ENCODE measurements at regions not wholly inside any gene's neighbourhood (a gene's known extent, or its start where the extent isn't known, plus 50 kb on each side); places are given as distances from the start of the nearest gene placed in this dataset.

DNA sequence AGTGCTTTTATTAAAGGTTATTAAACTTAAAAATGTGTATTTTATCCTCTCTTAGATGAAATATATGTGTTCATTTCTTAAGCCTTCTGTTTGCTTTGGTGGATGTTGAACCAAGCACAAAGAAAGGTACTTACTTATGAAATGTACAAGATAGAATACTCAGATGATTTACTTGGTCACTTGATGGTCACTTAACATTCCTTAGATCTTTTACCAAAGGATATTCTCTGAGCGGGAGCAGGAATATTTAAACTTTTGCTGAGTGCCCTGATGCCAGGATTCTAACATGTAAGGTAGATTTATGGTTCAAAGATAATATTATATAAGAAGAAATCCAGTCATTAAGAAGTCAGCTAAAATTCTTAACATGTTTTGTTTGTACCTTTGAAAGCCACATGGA lies 193.5 kb upstream of the ZEB2 start:
- Histone ChIP-seq H3K9me3 (ENCODE audit: control insufficient read depth, insufficient read depth, low read depth, low read length) (no peaks in the 10 kb centered on the region), H3K27ac (ENCODE audit: low read length) (no peak overlapping the region), H3K4me1 (ENCODE audit: control insufficient read depth, insufficient read depth, low read length) (no peaks in the 10 kb centered on the region), H3K4me3 (ENCODE audit: low read depth in 2 of 2, low read length in 2 of 2) (no peak overlapping the region), H3K36me3 (ENCODE audit: control insufficient read depth, insufficient read depth, low read length) (no peaks in the 10 kb centered on the region), H3K27me3 (ENCODE audit: control insufficient read depth, insufficient read depth, low read length) (no peaks in the 10 kb centered on the region)
- no peak for DNase-seq (ENCODE audit: low read depth, low spot score)
- no TSS peak for BruUV-seq (replicated peaks)
- TF ChIP-seq, protein P1, sequence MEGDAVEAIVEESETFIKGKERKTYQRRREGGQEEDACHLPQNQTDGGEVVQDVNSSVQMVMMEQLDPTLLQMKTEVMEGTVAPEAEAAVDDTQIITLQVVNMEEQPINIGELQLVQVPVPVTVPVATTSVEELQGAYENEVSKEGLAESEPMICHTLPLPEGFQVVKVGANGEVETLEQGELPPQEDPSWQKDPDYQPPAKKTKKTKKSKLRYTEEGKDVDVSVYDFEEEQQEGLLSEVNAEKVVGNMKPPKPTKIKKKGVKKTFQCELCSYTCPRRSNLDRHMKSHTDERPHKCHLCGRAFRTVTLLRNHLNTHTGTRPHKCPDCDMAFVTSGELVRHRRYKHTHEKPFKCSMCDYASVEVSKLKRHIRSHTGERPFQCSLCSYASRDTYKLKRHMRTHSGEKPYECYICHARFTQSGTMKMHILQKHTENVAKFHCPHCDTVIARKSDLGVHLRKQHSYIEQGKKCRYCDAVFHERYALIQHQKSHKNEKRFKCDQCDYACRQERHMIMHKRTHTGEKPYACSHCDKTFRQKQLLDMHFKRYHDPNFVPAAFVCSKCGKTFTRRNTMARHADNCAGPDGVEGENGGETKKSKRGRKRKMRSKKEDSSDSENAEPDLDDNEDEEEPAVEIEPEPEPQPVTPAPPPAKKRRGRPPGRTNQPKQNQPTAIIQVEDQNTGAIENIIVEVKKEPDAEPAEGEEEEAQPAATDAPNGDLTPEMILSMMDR (IDR thresholded peaks at IDR 0.05): no peak
- TF ChIP-seq SIN3A (IDR thresholded peaks at IDR 0.05; ENCODE audit: borderline replicate concordance, insufficient read depth, low read depth, low read length) (no peak), REST (IDR thresholded peaks at IDR 0.05; ENCODE audit: insufficient read depth in 1 of 2, low read depth in 2 of 2, low read length in 1 of 2) (no peak), POLR2AphosphoS5 (IDR thresholded peaks at IDR 0.05; ENCODE audit: low read depth, low read length) (no peak), TCF7L2 (IDR thresholded peaks at IDR 0.05; ENCODE audit: low read depth, low read length) (no peak)
- in situ Hi-C loops (cut with HindIII; ENCODE audit: low pct_unique_long_range_greater_than_20kb, low sequenced_read_pairs): no loop called here
- intact Hi-C loops (cut with micrococcal nuclease; ENCODE audit: unreplicated experiment): no loop called here
- ChIA-PET POLR2A (no interaction called here), CTCF (no interaction called here)
- ATAC-seq: no peak

DNA sequence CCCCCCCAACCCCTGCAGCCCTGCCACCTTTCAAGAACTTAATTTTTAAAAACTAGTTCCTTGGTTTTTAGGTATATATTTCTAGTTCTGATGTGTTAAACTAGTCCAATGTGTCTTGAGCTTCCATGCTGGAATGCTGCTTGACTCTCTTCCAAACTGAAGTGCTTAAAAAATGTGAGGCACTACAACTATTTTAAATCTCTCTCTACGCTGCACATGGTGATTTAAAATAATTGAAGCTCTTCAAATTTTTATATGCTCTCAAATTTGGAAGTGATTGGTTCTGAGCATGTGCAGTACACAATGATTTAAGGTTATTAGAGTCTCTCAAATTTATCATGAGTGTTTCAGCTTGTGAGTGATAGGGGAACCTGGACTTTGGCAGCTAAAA lies 192.6 kb upstream of the ZEB2 start:
- in situ Hi-C loops (cut with HindIII; ENCODE audit: low pct_unique_long_range_greater_than_20kb, low sequenced_read_pairs) (no loop called here), intact Hi-C loops (cut with micrococcal nuclease; ENCODE audit: unreplicated experiment) (no loop called here)
- Histone ChIP-seq H3K36me3 (ENCODE audit: control insufficient read depth, insufficient read depth, low read length) (no peaks in the 10 kb centered on the region), H3K4me1 (ENCODE audit: control insufficient read depth, insufficient read depth, low read length) (no peaks in the 10 kb centered on the region), H3K27ac (ENCODE audit: low read length) (no peak overlapping the region), H3K4me3 (ENCODE audit: low read depth in 2 of 2, low read length in 2 of 2) (no peak overlapping the region), H3K27me3 (ENCODE audit: control insufficient read depth, insufficient read depth, low read length) (no peaks in the 10 kb centered on the region), H3K9me3 (ENCODE audit: control insufficient read depth, insufficient read depth, low read depth, low read length) (no peaks in the 10 kb centered on the region)
- DNase-seq (ENCODE audit: low read depth, low spot score) (no peak), ATAC-seq (no peak)
- BruUV-seq (replicated peaks): no TSS peak
- TF ChIP-seq REST (IDR thresholded peaks at IDR 0.05; ENCODE audit: insufficient read depth in 1 of 2, low read depth in 2 of 2, low read length in 1 of 2): no peak
- TF ChIP-seq SIN3A (IDR thresholded peaks at IDR 0.05; ENCODE audit: borderline replicate concordance, insufficient read depth, low read depth, low read length): no peak
- TF ChIP-seq, protein P1 (IDR thresholded peaks at IDR 0.05): no peak
- TF ChIP-seq POLR2AphosphoS5 (IDR thresholded peaks at IDR 0.05; ENCODE audit: low read depth, low read length): no peak
- TF ChIP-seq TCF7L2 (IDR thresholded peaks at IDR 0.05; ENCODE audit: low read depth, low read length): no peak
- ChIA-PET CTCF (no interaction called here), POLR2A (no interaction called here)
